GM12878 (cell line): ENCODE measurements at regions not wholly inside any gene's neighbourhood (a gene's known extent, or its start where the extent isn't known, plus 50 kb on each side); places are given as distances from the start of the nearest gene placed in this dataset.

ENCODE experiments used
- ATAC-seq: fragments of 200-7000 bp; cut with Tn5 transposase; 3 replicates; pipeline ENCODE4 v1.9.1; 2020; ENCODE audit warnings: mild to moderate bottlenecking, moderate library complexity
- BruUV-seq: library from RNA; stranded (reverse); fragments of 400-500 nt; replicated peaks from 2 replicates; lab custom pipeline; 2021; lab: Mats Ljungman, UMichigan
- CTCF ChIA-PET: fragments of 300-600 bp; sonication (Branson Sonifier 250); formaldehyde crosslinking; extraction: SDS; loops from one replicate; lab custom pipeline; 2021; ENCODE audit warnings: inconsistent platforms; lab: Yijun Ruan, JAX
- POLR2A ChIA-PET: fragments of 350-600 bp; formaldehyde crosslinking; extraction: SDS; loops from one replicate; lab custom pipeline; 2021; ENCODE audit warnings: inconsistent platforms; lab: Charles Lee
- RAD21 ChIA-PET: fragments of 300-600 bp; sonication (Branson Sonifier 250); formaldehyde crosslinking; loops from one replicate; lab custom pipeline; 2023; ENCODE audit warnings: antibody characterized with exemption; ENCODE audit not compliant: unreplicated experiment; lab: Charles Lee
- SMC1A ChIA-PET: fragments of 300-600 bp; sonication (Branson Sonifier 250); formaldehyde crosslinking; loops from one replicate; lab custom pipeline; 2023; ENCODE audit not compliant: unreplicated experiment, uncharacterized antibody; lab: Charles Lee
- DNase-seq: peaks from one replicate; pipeline ENCODE4 v3.0.0-alpha.2; 2011; ENCODE audit warnings: low read depth, low spot score
- FAIRE-seq: peaks from 3 replicates; lab custom pipeline; 2011; peaks lifted over from hg19 to GRCh38; lab: Jason Lieb, UNC
- H2AFZ ChIP-seq: 2 replicates; pipeline ENCODE4 v1.6.0; 2011; ENCODE audit warnings: low read depth, low read length, control low read depth; ENCODE audit not compliant: control insufficient read depth
- H3K27ac ChIP-seq: 2 replicates; pipeline ENCODE4 v1.5.1; 2011; ENCODE audit warnings: control low read depth; ENCODE audit not compliant: control insufficient read depth, insufficient read depth
- H3K27me3 ChIP-seq, 2 experiments: replicated peaks in 1 of 2; 2 replicates each; pipeline versions ENCODE4 v1.6.0 to v1.6.1; 2011; ENCODE audit warnings: low read length in 1 of 2; ENCODE audit not compliant: control insufficient read depth in 2 of 2, insufficient read depth in 2 of 2
- H3K36me3 ChIP-seq, 2 experiments: 2 replicates each; pipeline ENCODE4 v1.5.1; 2011; ENCODE audit warnings: low read length in 1 of 2; ENCODE audit not compliant: control insufficient read depth in 2 of 2, insufficient read depth in 2 of 2
- H3K4me1 ChIP-seq: 2 replicates; pipeline ENCODE4 v1.6.1; 2011; ENCODE audit warnings: mild to moderate bottlenecking, low read length, moderate library complexity, mixed read lengths; ENCODE audit not compliant: control insufficient read depth, insufficient read depth
- H3K4me2 ChIP-seq: 2 replicates; pipeline ENCODE4 v1.6.0; 2011; ENCODE audit warnings: control low read depth; ENCODE audit not compliant: control insufficient read depth, insufficient read depth
- H3K4me3 ChIP-seq: fragments of 200-600 bp; sonication (generic); 2 replicates; pipeline ENCODE4 v1.5.1; 2016
- H3K79me2 ChIP-seq: 2 replicates; pipeline ENCODE4 v1.6.0; 2011; ENCODE audit warnings: low read length; ENCODE audit not compliant: control insufficient read depth, insufficient read depth
- H3K9ac ChIP-seq: 2 replicates; pipeline ENCODE4 v1.8.0; 2011; ENCODE audit warnings: low read length, control low read depth, mixed read lengths; ENCODE audit not compliant: control insufficient read depth, insufficient read depth
- H3K9me3 ChIP-seq: replicated peaks from 3 replicates; pipeline ENCODE4 v1.5.1; 2011; ENCODE audit warnings: mild to moderate bottlenecking, low read length; ENCODE audit not compliant: control insufficient read depth, insufficient read depth
- H4K20me1 ChIP-seq: 2 replicates; pipeline ENCODE4 v1.6.0; 2011; ENCODE audit not compliant: control insufficient read depth, insufficient read depth
- CBFB ChIP-seq: IDR thresholded peaks from 2 replicates; pipeline ENCODE4 v1.6.1; 2016; ENCODE audit warnings: antibody characterized with exemption, low read depth
- IKZF2 ChIP-seq, 2 experiments: fragments of 450-650 bp; IDR thresholded peaks; 2 replicates each; pipeline ENCODE4 v1.6.1; 2017; ENCODE audit warnings: mild to moderate bottlenecking in 2 of 2, moderate library complexity in 2 of 2
- MLLT1 ChIP-seq: fragments of 450-650 bp; IDR thresholded peaks from 2 replicates; pipeline ENCODE4 v1.6.1; 2016; ENCODE audit warnings: mild to moderate bottlenecking
- MYB ChIP-seq: fragments of 150-350 bp; IDR thresholded peaks from 2 replicates; pipeline ENCODE4 v1.6.1; 2014; ENCODE audit warnings: mild to moderate bottlenecking, low read depth, low read length, borderline replicate concordance
- PBX3 ChIP-seq: IDR thresholded peaks from 2 replicates; pipeline ENCODE4 v1.6.1; 2011; ENCODE audit warnings: mild to moderate bottlenecking, low read depth, low read length, moderate library complexity; ENCODE audit not compliant: insufficient replicate concordance
- PML ChIP-seq: IDR thresholded peaks from 2 replicates; pipeline ENCODE4 v1.6.1; 2012; ENCODE audit warnings: low read length, inconsistent platforms
- RAD21 ChIP-seq: IDR thresholded peaks from 2 replicates; pipeline ENCODE4 v1.6.1; 2011; ENCODE audit warnings: mild to moderate bottlenecking, low read depth, low read length, moderate library complexity; ENCODE audit not compliant: insufficient read depth
- ZBTB40 ChIP-seq: fragments of 450-650 bp; IDR thresholded peaks from 2 replicates; pipeline ENCODE4 v1.6.1; 2016; ENCODE audit warnings: mild to moderate bottlenecking, moderate library complexity, borderline replicate concordance
- WGBS: methylation state at CpG from one replicate; pipeline ENCODE4 v1.1.6; 2016; ENCODE audit warnings: low lambda C conversion rate; ENCODE audit not compliant: insufficient replicate concordance, insufficient coverage; ENCODE audit errors: missing lambda C conversion rate; 5-methylcytosine and 5-hydroxymethylcytosine counted together
- in situ Hi-C: fragments of 300-500 bp; cut with MboI; formaldehyde crosslinking; loops from 9 replicates; pipeline ENCODE4 v1.14.3; 2018; ENCODE audit warnings: mixed read lengths
- intact Hi-C: fragments of 100-400 bp; cut with micrococcal nuclease; formaldehyde crosslinking; loops from one replicate; pipeline ENCODE4 v1.14.2; 2022; ENCODE audit not compliant: unreplicated experiment
- TF ChIP-seq, protein P1 (sequence below): fragments of 450-650 bp; formaldehyde crosslinking; IDR thresholded peaks from 2 replicates; pipeline ENCODE4 v1.4.0; 2020; ENCODE audit warnings: mild to moderate bottlenecking, moderate library complexity
- TF ChIP-seq, protein P2 (sequence below), 3 experiments: IDR thresholded peaks in 2 of 3; conservative IDR thresholded peaks in 1 of 3; 2 replicates each; pipeline ENCODE4 v1.5.1; 2011; ENCODE audit warnings: low read depth in 3 of 3, low read length in 3 of 3, mild to moderate bottlenecking in 3 of 3, control low read depth in 2 of 3, moderate library complexity in 2 of 3, inconsistent platforms in 1 of 3, mixed read lengths in 1 of 3; ENCODE audit not compliant: control insufficient read depth in 2 of 3, insufficient read depth in 1 of 3; ENCODE audit errors: extremely low read depth in 1 of 3

DNA sequence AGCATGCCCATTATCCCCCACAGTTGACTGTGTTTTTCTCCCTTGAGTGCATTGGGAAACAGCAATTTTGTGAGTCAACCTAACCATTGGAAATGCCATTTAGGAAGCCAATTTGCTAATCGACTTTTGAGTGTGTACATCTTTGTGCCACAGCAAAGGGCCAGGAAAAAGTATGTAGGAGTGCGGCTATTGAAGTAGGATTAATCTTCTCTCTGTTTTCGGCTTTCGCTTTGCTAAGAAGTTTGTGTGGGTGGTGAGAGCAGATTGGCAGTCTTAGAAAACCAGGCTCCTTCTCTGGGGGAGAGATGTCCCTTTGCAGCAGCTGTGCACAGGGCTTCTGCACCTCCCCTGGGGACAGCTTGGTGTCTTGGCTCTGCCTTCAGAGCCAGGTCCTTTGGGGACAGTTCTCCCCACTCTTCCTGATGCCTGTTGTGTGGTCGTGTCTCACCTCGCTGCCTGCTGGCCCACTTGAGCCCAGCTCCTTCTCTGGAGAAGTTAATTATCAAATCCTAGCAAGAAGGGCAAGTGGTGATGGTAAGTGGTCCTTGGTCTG lies 74.5 kb downstream of the GEMIN8 start:
- Histone ChIP-seq H4K20me1 (no peaks in the 10 kb centered on the region), H3K4me3 (no peak overlapping the region), H3K9me3 (no peaks in the 10 kb centered on the region; the same call in 2 of the 3 replicates), H3K27ac (no peak overlapping the region), H3K36me3 (no peaks in the 10 kb centered on the region), H3K4me1 (no peaks in the 10 kb centered on the region), H3K79me2 (no peaks in the 10 kb centered on the region), H2AFZ (no peak overlapping the region), H3K9ac (no peak overlapping the region), H3K4me2 (no peak overlapping the region), H3K27me3 (no peaks in the 10 kb centered on the region; a peak in 1 of 4 replicates)
- DNase-seq: no peak
- WGBS: 38% methylated on average over 6 of the region's 6 CpGs
- intact Hi-C loops (no loop called here), in situ Hi-C loops (no loop called here)
- FAIRE-seq: no peak
- BruUV-seq: no TSS peak
- SMC1A ChIA-PET: no interaction called here
- POLR2A ChIA-PET: no interaction called here
- no peak for ATAC-seq
- CTCF ChIA-PET: no interaction called here
- RAD21 ChIA-PET: interaction anchor here (0.7 kb wide), 1 partner anchor 141 kb away, joined by 3 read pairs; no protein-coding TSS in a partner anchor
- TF ChIP-seq PML: no peak
- no peak for TF ChIP-seq MLLT1
- TF ChIP-seq, protein P1, sequence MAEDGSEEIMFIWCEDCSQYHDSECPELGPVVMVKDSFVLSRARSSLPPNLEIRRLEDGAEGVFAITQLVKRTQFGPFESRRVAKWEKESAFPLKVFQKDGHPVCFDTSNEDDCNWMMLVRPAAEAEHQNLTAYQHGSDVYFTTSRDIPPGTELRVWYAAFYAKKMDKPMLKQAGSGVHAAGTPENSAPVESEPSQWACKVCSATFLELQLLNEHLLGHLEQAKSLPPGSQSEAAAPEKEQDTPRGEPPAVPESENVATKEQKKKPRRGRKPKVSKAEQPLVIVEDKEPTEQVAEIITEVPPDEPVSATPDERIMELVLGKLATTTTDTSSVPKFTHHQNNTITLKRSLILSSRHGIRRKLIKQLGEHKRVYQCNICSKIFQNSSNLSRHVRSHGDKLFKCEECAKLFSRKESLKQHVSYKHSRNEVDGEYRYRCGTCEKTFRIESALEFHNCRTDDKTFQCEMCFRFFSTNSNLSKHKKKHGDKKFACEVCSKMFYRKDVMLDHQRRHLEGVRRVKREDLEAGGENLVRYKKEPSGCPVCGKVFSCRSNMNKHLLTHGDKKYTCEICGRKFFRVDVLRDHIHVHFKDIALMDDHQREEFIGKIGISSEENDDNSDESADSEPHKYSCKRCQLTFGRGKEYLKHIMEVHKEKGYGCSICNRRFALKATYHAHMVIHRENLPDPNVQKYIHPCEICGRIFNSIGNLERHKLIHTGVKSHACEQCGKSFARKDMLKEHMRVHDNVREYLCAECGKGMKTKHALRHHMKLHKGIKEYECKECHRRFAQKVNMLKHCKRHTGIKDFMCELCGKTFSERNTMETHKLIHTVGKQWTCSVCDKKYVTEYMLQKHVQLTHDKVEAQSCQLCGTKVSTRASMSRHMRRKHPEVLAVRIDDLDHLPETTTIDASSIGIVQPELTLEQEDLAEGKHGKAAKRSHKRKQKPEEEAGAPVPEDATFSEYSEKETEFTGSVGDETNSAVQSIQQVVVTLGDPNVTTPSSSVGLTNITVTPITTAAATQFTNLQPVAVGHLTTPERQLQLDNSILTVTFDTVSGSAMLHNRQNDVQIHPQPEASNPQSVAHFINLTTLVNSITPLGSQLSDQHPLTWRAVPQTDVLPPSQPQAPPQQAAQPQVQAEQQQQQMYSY (CRISPR knock-in tag): no peak
- TF ChIP-seq PBX3: no peak
- TF ChIP-seq MYB: no peak
- TF ChIP-seq IKZF2 (IDR thresholded peaks at IDR 0.05): no peak
- no peak for TF ChIP-seq ZBTB40
- no peak for TF ChIP-seq RAD21
- TF ChIP-seq CBFB: no peak
- TF ChIP-seq, protein P2, sequence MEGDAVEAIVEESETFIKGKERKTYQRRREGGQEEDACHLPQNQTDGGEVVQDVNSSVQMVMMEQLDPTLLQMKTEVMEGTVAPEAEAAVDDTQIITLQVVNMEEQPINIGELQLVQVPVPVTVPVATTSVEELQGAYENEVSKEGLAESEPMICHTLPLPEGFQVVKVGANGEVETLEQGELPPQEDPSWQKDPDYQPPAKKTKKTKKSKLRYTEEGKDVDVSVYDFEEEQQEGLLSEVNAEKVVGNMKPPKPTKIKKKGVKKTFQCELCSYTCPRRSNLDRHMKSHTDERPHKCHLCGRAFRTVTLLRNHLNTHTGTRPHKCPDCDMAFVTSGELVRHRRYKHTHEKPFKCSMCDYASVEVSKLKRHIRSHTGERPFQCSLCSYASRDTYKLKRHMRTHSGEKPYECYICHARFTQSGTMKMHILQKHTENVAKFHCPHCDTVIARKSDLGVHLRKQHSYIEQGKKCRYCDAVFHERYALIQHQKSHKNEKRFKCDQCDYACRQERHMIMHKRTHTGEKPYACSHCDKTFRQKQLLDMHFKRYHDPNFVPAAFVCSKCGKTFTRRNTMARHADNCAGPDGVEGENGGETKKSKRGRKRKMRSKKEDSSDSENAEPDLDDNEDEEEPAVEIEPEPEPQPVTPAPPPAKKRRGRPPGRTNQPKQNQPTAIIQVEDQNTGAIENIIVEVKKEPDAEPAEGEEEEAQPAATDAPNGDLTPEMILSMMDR (IDR thresholded peaks at IDR 0.05 in 2 of 3, conservative IDR thresholded peaks at IDR 0.05 in 1 of 3; ENCODE audit: control insufficient read depth in 2 of 3, extremely low read depth in 1 of 3, insufficient read depth in 1 of 3, low read depth in 3 of 3, low read length in 3 of 3): no peak
